DND-41 (cell line): ENCODE measurements at regions not wholly inside any gene's neighbourhood (a gene's known extent, or its start where the extent isn't known, plus 50 kb on each side); places are given as distances from the start of the nearest gene placed in this dataset.
"Not testable (repeated sequence)": the region's sequence is repeated elsewhere in the genome, so short reads cannot be mapped to it uniquely, and the experiment has no call there.

Experiments
- ATAC-seq: fragments of 200-7000 bp; cut with Tn5 transposase; 3 replicates; pipeline ENCODE4 v1.9.1; 2021; ENCODE audit warnings: low read depth; ENCODE audit not compliant: insufficient read depth
- DNase-seq: peaks from one replicate; pipeline ENCODE4 v3.0.0-alpha.2; 2020
- H2AFZ ChIP-seq: 2 replicates; pipeline ENCODE4 v1.6.0; 2012; ENCODE audit warnings: low read depth, low read length
- H3K27ac ChIP-seq: 2 replicates; pipeline ENCODE4 v1.5.1; 2012; ENCODE audit warnings: low read length, inconsistent platforms
- H3K27me3 ChIP-seq: fragments of 200-600 bp; sonication (generic); 2 replicates; pipeline ENCODE4 v1.6.0; 2012; ENCODE audit warnings: low read length, mild to moderate bottlenecking, inconsistent platforms; ENCODE audit not compliant: insufficient read depth, poor library complexity
- H3K36me3 ChIP-seq: 2 replicates; pipeline ENCODE4 v1.5.1; 2012; ENCODE audit warnings: low read length, inconsistent platforms; ENCODE audit not compliant: insufficient read depth
- H3K4me1 ChIP-seq: 2 replicates; pipeline ENCODE4 v1.5.1; 2012; ENCODE audit warnings: mild to moderate bottlenecking, low read length; ENCODE audit not compliant: insufficient read depth
- H3K4me2 ChIP-seq: 2 replicates; pipeline ENCODE4 v1.6.0; 2012; ENCODE audit warnings: mild to moderate bottlenecking, moderate library complexity, low read length, inconsistent platforms; ENCODE audit not compliant: insufficient read depth
- H3K4me3 ChIP-seq, 2 experiments: fragments of 200-600 bp in 1 of 2; shearing (Covaris generic) in 1 of 2; 2 replicates each; pipeline ENCODE4 v1.5.1; 2012 to 2016; ENCODE audit warnings: inconsistent platforms in 2 of 2, low read length in 2 of 2, mild to moderate bottlenecking in 2 of 2, low read depth in 1 of 2, moderate library complexity in 1 of 2
- H3K79me2 ChIP-seq: 2 replicates; pipeline ENCODE4 v1.6.0; 2012; ENCODE audit warnings: low read length, inconsistent platforms; ENCODE audit not compliant: insufficient read depth
- H3K9ac ChIP-seq: 2 replicates; pipeline ENCODE4 v1.6.0; 2012; ENCODE audit warnings: low read depth, mild to moderate bottlenecking, inconsistent platforms, low read length, moderate library complexity
- H3K9me3 ChIP-seq: 2 replicates; pipeline ENCODE4 v1.5.1; 2012; ENCODE audit warnings: low read length, moderate library complexity, mild to moderate bottlenecking, inconsistent platforms; ENCODE audit not compliant: insufficient read depth, severe bottlenecking
- H4K20me1 ChIP-seq: 2 replicates; pipeline ENCODE4 v1.6.0; 2012; ENCODE audit warnings: low read length; ENCODE audit not compliant: insufficient read depth
- CTCF ChIP-seq: IDR thresholded peaks from 2 replicates; pipeline ENCODE4 v1.5.1; 2012; ENCODE audit warnings: borderline replicate concordance, low read length, moderate library complexity, mild to moderate bottlenecking; ENCODE audit not compliant: poor library complexity, severe bottlenecking; ENCODE audit errors: extremely low read depth
- EZH2 ChIP-seq: IDR thresholded peaks from 3 replicates; pipeline ENCODE4 v1.6.1; 2012; ENCODE audit warnings: borderline replicate concordance, low read depth, mild to moderate bottlenecking, moderate library complexity, low read length, inconsistent platforms; ENCODE audit not compliant: severe bottlenecking

- Histone ChIP-seq H3K9ac (no peak overlapping the region), H2AFZ (no peak overlapping the region), H3K36me3 (no peaks in the 10 kb centered on the region), H4K20me1 (no peaks in the 10 kb centered on the region), H3K4me2 (no peak overlapping the region), H3K27ac (no peak overlapping the region), H3K4me3 (no peak overlapping the region), H3K27me3 (no peaks in the 10 kb centered on the region), H3K9me3 (no peaks in the 10 kb centered on the region), H3K79me2 (no peaks in the 10 kb centered on the region), H3K4me1 (peaks cover 16% of the 10 kb centered on the region)
- DNase-seq (no peak), ATAC-seq (no peak)
- TF ChIP-seq EZH2 (no peak), CTCF (no peak)
Measured at GRCh38 chr6:5827056-5827904, 179.4 kb downstream of the NRN1 start.

GRCh38 chr6:5824382-5824983, 182.2 kb downstream of the NRN1 start:
- H3K9me3 ChIP-seq, H3K27ac ChIP-seq, H4K20me1 ChIP-seq, ATAC-seq, H3K4me1 ChIP-seq, H3K36me3 ChIP-seq, H3K9ac ChIP-seq, H3K4me3 ChIP-seq, H3K27me3 ChIP-seq, H3K4me2 ChIP-seq, DNase-seq, H2AFZ ChIP-seq, H3K79me2 ChIP-seq: not testable (repeated sequence)
